ENCODE measurements at regions not wholly inside any gene's neighbourhood (a gene's known extent, or its start where the extent isn't known, plus 50 kb on each side); places are given as distances from the start of the nearest gene placed in this dataset.

- Histone ChIP-seq H3K9me3 (ENCODE audit: control insufficient read depth, low read length) (peaks cover 12% of the 10 kb centered on the region), H3K9ac (ENCODE audit: low read length) (no peak overlapping the region), H3K4me1 (ENCODE audit: control insufficient read depth, insufficient read depth, low read length) (no peaks in the 10 kb centered on the region), H3K4me3 (ENCODE audit: low read length) (no peak overlapping the region), H3K36me3 (ENCODE audit: control insufficient read depth, insufficient read depth, low read length, severe bottlenecking) (no peaks in the 10 kb centered on the region), H3K27me3 (replicated peaks; ENCODE audit: control insufficient read depth, insufficient read depth, low read length) (no peaks in the 10 kb centered on the region)
- DNase-seq (ENCODE audit: low read depth), result no peak
Measured at GRCh38 chr4:23654791-23655190, 235.1 kb downstream of the PPARGC1A start.

GRCh38 chr4:23648854-23649596, 240.8 kb downstream of the PPARGC1A start:
- no peak for DNase-seq (ENCODE audit: low read depth)
- Histone ChIP-seq H3K4me1 (ENCODE audit: control insufficient read depth, insufficient read depth, low read length) (no peaks in the 10 kb centered on the region), H3K36me3 (ENCODE audit: control insufficient read depth, insufficient read depth, low read length, severe bottlenecking) (no peaks in the 10 kb centered on the region), H3K9me3 (ENCODE audit: control insufficient read depth, low read length) (no peaks in the 10 kb centered on the region), H3K4me3 (ENCODE audit: low read length) (no peak overlapping the region), H3K9ac (ENCODE audit: low read length) (no peak overlapping the region), H3K27me3 (replicated peaks; ENCODE audit: control insufficient read depth, insufficient read depth, low read length) (no peaks in the 10 kb centered on the region)

DNA sequence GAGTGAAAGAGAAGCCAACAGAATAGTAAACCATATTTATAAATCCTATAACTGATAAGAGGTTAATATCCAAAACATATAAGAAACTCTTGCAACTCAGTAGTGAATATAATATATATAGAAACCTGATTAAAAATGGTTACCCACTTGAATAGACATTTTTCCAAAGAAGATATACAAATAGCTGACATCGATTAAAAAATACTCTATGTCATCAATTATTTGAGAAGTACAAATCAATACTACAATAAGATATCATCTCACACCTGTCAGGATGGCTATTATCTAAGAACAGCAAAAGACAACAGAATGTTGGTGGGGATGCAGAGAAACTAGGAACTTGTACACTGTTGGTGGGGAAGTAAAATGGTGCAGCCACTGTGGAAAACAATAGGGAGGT, 254.4 kb downstream of the PPARGC1A start:
- no peak for DNase-seq (ENCODE audit: low read depth)
- no peak overlapping the region for H3K4me3 ChIP-seq (ENCODE audit: low read length)
- H3K4me1 ChIP-seq (ENCODE audit: control insufficient read depth, insufficient read depth, low read length), result no peaks in the 10 kb centered on the region
- no peaks in the 10 kb centered on the region for H3K27me3 ChIP-seq (replicated peaks; ENCODE audit: control insufficient read depth, insufficient read depth, low read length)
- H3K9ac ChIP-seq (ENCODE audit: low read length), result no peak overlapping the region
- no peaks in the 10 kb centered on the region for H3K9me3 ChIP-seq (ENCODE audit: control insufficient read depth, low read length)
- H3K36me3 ChIP-seq (ENCODE audit: control insufficient read depth, insufficient read depth, low read length, severe bottlenecking), result no peaks in the 10 kb centered on the region

DNA sequence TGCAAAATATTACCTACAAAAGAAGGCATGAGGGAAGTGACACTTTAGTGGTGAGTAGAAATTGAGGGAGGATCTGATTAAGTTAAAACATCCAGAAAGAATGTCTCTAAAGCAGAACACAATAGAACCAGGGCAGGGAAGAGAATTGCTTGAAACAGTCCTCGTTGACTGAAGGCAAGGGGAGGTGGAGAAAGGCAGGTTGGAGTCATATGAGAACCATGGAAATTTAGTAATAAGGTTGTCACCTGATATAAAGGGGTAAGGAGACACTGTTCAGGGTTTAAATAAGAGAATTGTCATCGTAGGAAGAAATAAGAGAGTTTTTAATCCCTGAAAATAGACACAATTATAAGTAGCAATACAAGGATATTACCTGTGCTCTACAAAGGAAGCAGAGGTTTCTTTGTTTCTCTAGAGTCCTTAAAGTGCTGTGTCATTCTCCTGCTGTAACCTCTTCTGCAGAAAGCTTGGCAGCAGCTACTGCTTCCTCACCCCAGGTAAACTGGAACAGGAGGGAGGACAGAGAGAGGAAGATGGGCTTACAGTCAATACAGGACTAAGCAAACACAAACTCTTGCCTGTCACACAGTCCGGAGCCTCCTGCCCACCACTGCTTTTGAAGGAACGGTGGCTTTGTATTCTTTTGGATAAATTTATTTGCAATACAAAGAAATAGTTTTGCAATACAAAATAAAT, 258.4 kb downstream of the PPARGC1A start:
- H3K9ac ChIP-seq (ENCODE audit: low read length), result no peak overlapping the region
- no peaks in the 10 kb centered on the region for H3K27me3 ChIP-seq (replicated peaks; ENCODE audit: control insufficient read depth, insufficient read depth, low read length)
- no peak for DNase-seq (ENCODE audit: low read depth)
- H3K36me3 ChIP-seq (ENCODE audit: control insufficient read depth, insufficient read depth, low read length, severe bottlenecking), result no peaks in the 10 kb centered on the region
- H3K4me1 ChIP-seq (ENCODE audit: control insufficient read depth, insufficient read depth, low read length), result no peaks in the 10 kb centered on the region
- no peak overlapping the region for H3K4me3 ChIP-seq (ENCODE audit: low read length)
- H3K9me3 ChIP-seq (ENCODE audit: control insufficient read depth, low read length), result no peaks in the 10 kb centered on the region

GRCh38 chr4:23630110-23630509, 259.7 kb downstream of the PPARGC1A start:
- no peak overlapping the region for H3K9ac ChIP-seq (ENCODE audit: low read length)

DNA sequence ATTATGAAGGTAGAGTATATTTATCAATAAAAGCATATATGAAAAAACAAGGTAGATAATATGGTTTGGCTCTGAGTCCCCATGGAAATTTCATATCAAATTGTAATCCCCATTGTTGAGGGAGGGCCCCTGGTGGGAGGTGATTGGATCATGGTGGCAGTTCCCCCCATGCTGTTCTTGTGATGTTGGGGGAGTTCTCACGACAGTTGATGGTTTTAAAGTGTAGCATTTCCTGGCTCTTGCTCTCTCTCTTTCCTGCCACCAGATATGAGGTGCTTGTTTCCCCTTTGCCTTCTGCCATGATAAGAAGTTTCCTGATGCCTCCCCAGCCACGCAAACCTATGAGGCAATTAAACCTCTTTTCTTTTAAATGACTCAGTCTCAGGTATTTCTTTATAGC, 260.4 kb downstream of the PPARGC1A start:
- Histone ChIP-seq H3K9me3 (ENCODE audit: control insufficient read depth, low read length) (peaks cover 10% of the 10 kb centered on the region), H3K4me3 (ENCODE audit: low read length) (no peak overlapping the region), H3K9ac (ENCODE audit: low read length) (no peak overlapping the region), H3K4me1 (ENCODE audit: control insufficient read depth, insufficient read depth, low read length) (no peaks in the 10 kb centered on the region), H3K27me3 (replicated peaks; ENCODE audit: control insufficient read depth, insufficient read depth, low read length) (no peaks in the 10 kb centered on the region), H3K36me3 (ENCODE audit: control insufficient read depth, insufficient read depth, low read length, severe bottlenecking) (no peaks in the 10 kb centered on the region)
- no peak for DNase-seq (ENCODE audit: low read depth)

More at GRCh38 chr4:23630110-23630509, 259.7 kb downstream of the PPARGC1A start:
- peaks cover 3% of the 10 kb centered on the region for H3K9me3 ChIP-seq (ENCODE audit: control insufficient read depth, low read length)
- no peaks in the 10 kb centered on the region for H3K36me3 ChIP-seq (ENCODE audit: control insufficient read depth, insufficient read depth, low read length, severe bottlenecking)
- H3K4me1 ChIP-seq (ENCODE audit: control insufficient read depth, insufficient read depth, low read length), result no peaks in the 10 kb centered on the region
- no peak for DNase-seq (ENCODE audit: low read depth)
- H3K27me3 ChIP-seq (replicated peaks; ENCODE audit: control insufficient read depth, insufficient read depth, low read length), result no peaks in the 10 kb centered on the region
- H3K4me3 ChIP-seq (ENCODE audit: low read length), result no peak overlapping the region

- H3K36me3 ChIP-seq (ENCODE audit: control insufficient read depth, insufficient read depth, low read length, severe bottlenecking), result no peaks in the 10 kb centered on the region
- no peaks in the 10 kb centered on the region for H3K4me1 ChIP-seq (ENCODE audit: control insufficient read depth, insufficient read depth, low read length)
- H3K9ac ChIP-seq (ENCODE audit: low read length), result no peak overlapping the region
- no peaks in the 10 kb centered on the region for H3K27me3 ChIP-seq (replicated peaks; ENCODE audit: control insufficient read depth, insufficient read depth, low read length)
- no peak overlapping the region for H3K4me3 ChIP-seq (ENCODE audit: low read length)
- DNase-seq (ENCODE audit: low read depth), result no peak
- H3K9me3 ChIP-seq (ENCODE audit: control insufficient read depth, low read length), result no peaks in the 10 kb centered on the region
Measured at GRCh38 chr4:23614284-23614892, 275.5 kb downstream of the PPARGC1A start.

DNA sequence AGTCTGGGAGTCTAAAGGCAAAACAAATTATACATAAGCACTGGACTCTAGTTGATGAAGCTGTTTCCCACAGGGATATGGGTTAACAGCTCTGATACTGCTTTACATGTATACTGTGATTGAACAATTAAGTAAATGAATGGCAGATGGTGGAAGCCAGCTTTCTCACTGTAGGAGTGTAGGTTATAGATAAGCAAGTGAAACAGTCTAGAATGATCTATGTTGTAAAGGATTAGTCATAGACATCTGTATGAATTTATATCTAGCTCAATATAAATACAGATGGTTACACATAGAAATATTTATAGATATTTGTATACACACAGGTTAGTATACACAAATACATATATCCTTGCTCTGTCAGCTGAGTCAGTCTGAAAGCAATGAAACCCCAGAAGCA, 276.1 kb downstream of the PPARGC1A start:
- H3K27me3 ChIP-seq (replicated peaks; ENCODE audit: control insufficient read depth, insufficient read depth, low read length), result no peaks in the 10 kb centered on the region
- H3K9ac ChIP-seq (ENCODE audit: low read length), result no peak overlapping the region
- H3K36me3 ChIP-seq (ENCODE audit: control insufficient read depth, insufficient read depth, low read length, severe bottlenecking), result no peaks in the 10 kb centered on the region
- no peak for DNase-seq (ENCODE audit: low read depth)
- H3K9me3 ChIP-seq (ENCODE audit: control insufficient read depth, low read length), result no peaks in the 10 kb centered on the region
- H3K4me1 ChIP-seq (ENCODE audit: control insufficient read depth, insufficient read depth, low read length), result no peaks in the 10 kb centered on the region
- no peak overlapping the region for H3K4me3 ChIP-seq (ENCODE audit: low read length)

- Histone ChIP-seq H3K27me3 (replicated peaks; ENCODE audit: control insufficient read depth, insufficient read depth, low read length) (no peaks in the 10 kb centered on the region), H3K4me3 (ENCODE audit: low read length) (no peak overlapping the region), H3K36me3 (ENCODE audit: control insufficient read depth, insufficient read depth, low read length, severe bottlenecking) (no peaks in the 10 kb centered on the region), H3K9ac (ENCODE audit: low read length) (no peak overlapping the region), H3K4me1 (ENCODE audit: control insufficient read depth, insufficient read depth, low read length) (no peaks in the 10 kb centered on the region), H3K9me3 (ENCODE audit: control insufficient read depth, low read length) (no peaks in the 10 kb centered on the region)
- no peak for DNase-seq (ENCODE audit: low read depth)
Measured at GRCh38 chr4:23602720-23603119, 287.1 kb downstream of the PPARGC1A start.

- no peak overlapping the region for H3K4me3 ChIP-seq (ENCODE audit: low read length)
- H3K9me3 ChIP-seq (ENCODE audit: control insufficient read depth, low read length), result peaks cover 9% of the 10 kb centered on the region
- no peak overlapping the region for H3K9ac ChIP-seq (ENCODE audit: low read length)
Measured at GRCh38 chr4:23594125-23594524, 295.7 kb downstream of the PPARGC1A start.

GRCh38 chr4:23590431-23590830, 299.4 kb downstream of the PPARGC1A start:
- no peaks in the 10 kb centered on the region for H3K27me3 ChIP-seq (replicated peaks; ENCODE audit: control insufficient read depth, insufficient read depth, low read length)
- H3K9me3 ChIP-seq (ENCODE audit: control insufficient read depth, low read length), result peaks cover 9% of the 10 kb centered on the region
- no peak overlapping the region for H3K4me3 ChIP-seq (ENCODE audit: low read length)
- DNase-seq (ENCODE audit: low read depth), result no peak
- H3K36me3 ChIP-seq (ENCODE audit: control insufficient read depth, insufficient read depth, low read length, severe bottlenecking), result no peaks in the 10 kb centered on the region
- no peak overlapping the region for H3K9ac ChIP-seq (ENCODE audit: low read length)
- H3K4me1 ChIP-seq (ENCODE audit: control insufficient read depth, insufficient read depth, low read length), result no peaks in the 10 kb centered on the region

More at GRCh38 chr4:23594125-23594524, 295.7 kb downstream of the PPARGC1A start:
- H3K4me1 ChIP-seq (ENCODE audit: control insufficient read depth, insufficient read depth, low read length), result no peaks in the 10 kb centered on the region
- no peaks in the 10 kb centered on the region for H3K36me3 ChIP-seq (ENCODE audit: control insufficient read depth, insufficient read depth, low read length, severe bottlenecking)
- DNase-seq (ENCODE audit: low read depth), result no peak
- H3K27me3 ChIP-seq (replicated peaks; ENCODE audit: control insufficient read depth, insufficient read depth, low read length), result no peaks in the 10 kb centered on the region
